Right lobe of liver (tissue), 6 donors: ENCODE measurements at regions not wholly inside any gene's neighbourhood (a gene's known extent, or its start where the extent isn't known, plus 50 kb on each side); places are given as distances from the start of the nearest gene placed in this dataset.
A peak's percentile ranks its signal among the peaks of the same experiment; 100 is the strongest.

ENCODE experiments used
- ATAC-seq, 4 donors: fragments of 200-7000 bp; cut with Tn5 transposase; one replicate each; pipeline ENCODE4 v1.9.1; 2020; ENCODE audit warnings: mild to moderate bottlenecking in 4 of 4, moderate library complexity in 4 of 4
- DNase-seq, 3 donors: peaks; one replicate each; pipeline ENCODE4 v3.0.0-alpha.2; 2020
- H3K27ac ChIP-seq, 3 donors: fragments of 200-600 bp; one replicate each; pipeline ENCODE4 v1.8.0; 2022
- H3K27me3 ChIP-seq, 2 donors: fragments of 200-600 bp; one replicate each; pipeline ENCODE4 v1.8.0; 2022
- H3K36me3 ChIP-seq, 4 donors: fragments of 200-600 bp; sonication (generic) in 1 of 4; one replicate each; pipeline versions ENCODE4 v1.5.1 to v1.8.0; 2017 to 2022; ENCODE audit warnings: control low read depth in 1 of 4
- H3K4me1 ChIP-seq, 4 donors: fragments of 200-600 bp; sonication (generic) in 1 of 4; one replicate each; pipeline versions ENCODE4 v1.5.1 to v1.8.0; 2017 to 2022; ENCODE audit warnings: control low read depth in 1 of 4
- H3K4me3 ChIP-seq, 3 donors: fragments of 200-600 bp; one replicate each; pipeline ENCODE4 v1.8.0; 2022
- H3K9me3 ChIP-seq, 4 donors: fragments of 200-600 bp; sonication (generic) in 1 of 4; one replicate each; pipeline versions ENCODE4 v1.5.1 to v1.8.0; 2017 to 2022; ENCODE audit warnings: control low read depth in 1 of 4
- POLR2A ChIP-seq: fragments of 450-650 bp; IDR thresholded peaks from one replicate; pipeline ENCODE4 v1.6.1; 2017; ENCODE audit warnings: antibody characterized with exemption, mild to moderate bottlenecking
- WGBS: methylation state at CpG from one replicate; pipeline ENCODE4 v1.1.6; 2018; ENCODE audit warnings: low coverage, low lambda C conversion rate; ENCODE audit not compliant: insufficient coverage; ENCODE audit errors: missing lambda C conversion rate; 5-methylcytosine and 5-hydroxymethylcytosine counted together
- intact Hi-C, 2 donors: fragments of 100-400 bp; cut with DNase I; formaldehyde crosslinking; loops; one replicate each; pipeline versions ENCODE4 v1.11.2 to v1.14.1; 2022
- TF ChIP-seq, protein P1 (sequence below), 4 donors: fragments of 200-600 bp in 3 of 4; fragments of 450-650 bp in 1 of 4; IDR thresholded peaks; one replicate each; pipeline versions ENCODE4 v1.5.1 to v1.8.0; 2016 to 2022; ENCODE audit warnings: antibody characterized with exemption in 4 of 4, mild to moderate bottlenecking in 2 of 4
- donor health status: DM: no; HTN: yes; CAD: no.
- donor health status: DM: no; HTN: no; CAD: no.
- donor health status: DM: no; HTN: no; CAD: no.
- donor health status: DM: no; HTN: yes; CAD: no.
- donor health status: DM: no; HTN: yes; CAD: no.

DNA sequence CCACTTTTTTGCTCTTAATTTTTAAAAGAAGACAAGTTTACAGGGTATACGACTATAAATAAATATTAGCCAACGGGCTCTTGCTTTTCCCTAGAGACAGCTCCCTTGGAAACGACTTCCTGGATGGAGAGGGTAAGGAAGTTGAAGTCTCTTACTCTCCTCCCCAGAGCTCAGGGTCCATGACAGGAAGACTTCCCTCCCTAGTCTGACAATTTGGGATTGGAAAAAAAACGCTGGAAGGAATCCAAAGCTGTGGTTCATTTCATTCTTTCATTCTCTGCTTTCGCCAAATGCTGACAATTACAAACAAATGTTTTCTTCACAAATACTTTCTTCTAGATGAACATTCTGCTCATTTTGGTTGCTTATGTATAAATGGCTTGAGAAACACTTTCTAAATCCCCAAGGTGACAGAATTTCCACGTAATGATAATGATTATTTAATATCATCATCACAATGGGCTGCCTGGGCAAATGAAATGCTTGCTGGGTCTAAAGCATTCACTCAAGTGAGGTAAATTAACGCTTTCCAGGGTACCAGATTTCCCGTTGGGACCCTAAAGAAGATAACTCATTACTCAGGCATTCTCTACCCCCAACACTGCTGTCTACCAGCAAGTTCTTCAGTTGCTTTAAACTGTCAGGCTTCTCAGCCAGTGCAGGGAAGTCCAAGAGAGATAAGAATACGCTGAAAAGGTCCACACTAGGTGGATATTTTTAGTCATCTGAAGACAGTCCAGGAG lies 139.8 kb upstream of the SLC30A5 start:
- 38% methylated on average over 9 of the region's 9 CpGs for WGBS

DNA sequence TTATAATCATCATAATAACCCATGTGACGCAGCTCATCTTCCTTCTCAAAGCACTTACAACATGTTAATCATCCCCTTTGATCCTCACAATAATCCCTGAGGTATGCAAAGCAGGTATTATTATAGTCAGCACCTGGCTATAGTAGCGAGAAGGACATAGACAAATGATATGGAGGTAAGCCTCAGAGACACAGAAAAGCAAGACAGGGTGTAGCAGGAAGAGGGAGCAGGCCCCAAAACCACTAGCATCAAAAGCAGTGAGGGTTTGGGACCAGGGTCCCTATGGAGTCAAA lies 139.2 kb upstream of the SLC30A5 start:
- WGBS: 78% methylated on average over 2 of the region's 2 CpGs
- DNase-seq (no peak), ATAC-seq (no peak)
- Histone ChIP-seq H3K4me1 (peaks cover 0 to 30% (median 8%) of the 10 kb centered on the region in 4 donors), H3K27me3 (no peaks in the 10 kb centered on the region), H3K36me3 (no peaks in the 10 kb centered on the region), H3K9me3 (no peaks in the 10 kb centered on the region), H3K27ac (no peak overlapping the region), H3K4me3 (no peak overlapping the region)
- intact Hi-C loops: no loop called here
- TF ChIP-seq, protein P1, sequence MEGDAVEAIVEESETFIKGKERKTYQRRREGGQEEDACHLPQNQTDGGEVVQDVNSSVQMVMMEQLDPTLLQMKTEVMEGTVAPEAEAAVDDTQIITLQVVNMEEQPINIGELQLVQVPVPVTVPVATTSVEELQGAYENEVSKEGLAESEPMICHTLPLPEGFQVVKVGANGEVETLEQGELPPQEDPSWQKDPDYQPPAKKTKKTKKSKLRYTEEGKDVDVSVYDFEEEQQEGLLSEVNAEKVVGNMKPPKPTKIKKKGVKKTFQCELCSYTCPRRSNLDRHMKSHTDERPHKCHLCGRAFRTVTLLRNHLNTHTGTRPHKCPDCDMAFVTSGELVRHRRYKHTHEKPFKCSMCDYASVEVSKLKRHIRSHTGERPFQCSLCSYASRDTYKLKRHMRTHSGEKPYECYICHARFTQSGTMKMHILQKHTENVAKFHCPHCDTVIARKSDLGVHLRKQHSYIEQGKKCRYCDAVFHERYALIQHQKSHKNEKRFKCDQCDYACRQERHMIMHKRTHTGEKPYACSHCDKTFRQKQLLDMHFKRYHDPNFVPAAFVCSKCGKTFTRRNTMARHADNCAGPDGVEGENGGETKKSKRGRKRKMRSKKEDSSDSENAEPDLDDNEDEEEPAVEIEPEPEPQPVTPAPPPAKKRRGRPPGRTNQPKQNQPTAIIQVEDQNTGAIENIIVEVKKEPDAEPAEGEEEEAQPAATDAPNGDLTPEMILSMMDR (IDR thresholded peaks at IDR 0.05): no peak
- no peak for TF ChIP-seq POLR2A

More for the DNA sequence above, 139.8 kb upstream of the SLC30A5 start:
- Histone ChIP-seq H3K4me1 (peaks cover 0 to 28% (median 8%) of the 10 kb centered on the region in 4 donors), H3K27ac (no peak overlapping the region), H3K27me3 (no peaks in the 10 kb centered on the region), H3K36me3 (no peaks in the 10 kb centered on the region), H3K4me3 (no peak overlapping the region), H3K9me3 (no peaks in the 10 kb centered on the region)
- TF ChIP-seq POLR2A: no peak
- TF ChIP-seq, protein P1 (IDR thresholded peaks at IDR 0.05): no peak
- no peak for DNase-seq
- intact Hi-C loops: no loop called here
- ATAC-seq: no peak

DNA sequence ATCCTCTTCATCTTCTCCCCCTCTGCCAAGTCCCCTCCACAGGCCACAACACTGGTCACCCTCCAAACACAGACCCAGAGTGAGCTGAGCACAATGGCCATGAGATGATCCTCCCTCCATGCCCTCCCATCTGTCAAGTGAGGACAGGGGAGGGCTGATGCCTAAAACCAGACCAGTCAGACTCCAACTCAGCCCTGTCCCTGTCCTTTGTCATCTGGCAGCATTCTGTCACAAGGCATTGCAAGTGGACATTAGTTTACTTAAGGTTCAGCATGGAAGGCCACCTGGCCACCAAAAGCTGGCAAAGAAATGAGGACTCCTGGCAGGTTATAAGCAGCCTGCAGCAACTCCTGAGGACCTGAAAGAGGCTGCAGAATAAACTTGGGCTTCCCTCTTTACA lies 136.2 kb upstream of the SLC30A5 start:
- intact Hi-C loops: no loop called here
- Histone ChIP-seq H3K36me3 (no peaks in the 10 kb centered on the region), H3K27ac (peak overlapping the region in 1 of 3 donors; percentile 75), H3K4me3 (no peak overlapping the region), H3K4me1 (peaks cover 0 to 33% (median 11%) of the 10 kb centered on the region in 4 donors), H3K9me3 (no peaks in the 10 kb centered on the region), H3K27me3 (no peaks in the 10 kb centered on the region)
- DNase-seq: peak in 2 of 3 donors; percentile 54 to 65
- TF ChIP-seq, protein P1 (IDR thresholded peaks at IDR 0.05): no peak
- TF ChIP-seq POLR2A: no peak
- peak; percentile 40 to 77 (median 59) for ATAC-seq

DNA sequence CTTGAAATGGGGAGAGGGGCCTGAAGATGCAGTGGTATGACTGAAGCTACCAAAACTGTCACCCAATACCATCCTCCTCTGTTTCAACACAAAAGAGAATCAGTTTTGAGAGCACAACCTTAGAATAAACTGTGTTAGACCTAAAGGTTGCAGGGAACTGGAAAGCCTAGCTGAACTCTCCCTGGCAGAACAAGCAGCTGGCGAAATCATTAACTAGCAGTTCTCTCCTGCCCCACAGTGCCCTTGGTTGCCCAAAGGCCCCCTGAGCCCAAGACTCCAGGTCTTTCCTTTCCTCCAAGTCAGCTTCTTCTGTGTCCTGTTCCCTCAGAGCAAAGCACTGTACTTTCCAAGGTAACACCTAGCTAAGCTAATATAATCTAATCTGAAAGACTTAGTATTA lies 135.4 kb upstream of the SLC30A5 start:
- Histone ChIP-seq H3K27ac (peak overlapping the region in 1 of 3 donors; percentile 75), H3K4me1 (peaks cover 0 to 35% (median 12%) of the 10 kb centered on the region in 4 donors), H3K36me3 (no peaks in the 10 kb centered on the region), H3K4me3 (no peak overlapping the region), H3K27me3 (no peaks in the 10 kb centered on the region), H3K9me3 (no peaks in the 10 kb centered on the region)
- TF ChIP-seq, protein P1 (IDR thresholded peaks at IDR 0.05): no peak
- TF ChIP-seq POLR2A: no peak
- no CpG with 5 or more reads among the region's 1 CpG for WGBS
- DNase-seq (peak in 2 of 3 donors; percentile 65 to 80), ATAC-seq (peak; percentile 79 to 88 (median 84))
- intact Hi-C loops: no loop called here
